ENCODE measurements at regions not wholly inside any gene's neighbourhood (a gene's known extent, or its start where the extent isn't known, plus 50 kb on each side); places are given as distances from the start of the nearest gene placed in this dataset.

DNA sequence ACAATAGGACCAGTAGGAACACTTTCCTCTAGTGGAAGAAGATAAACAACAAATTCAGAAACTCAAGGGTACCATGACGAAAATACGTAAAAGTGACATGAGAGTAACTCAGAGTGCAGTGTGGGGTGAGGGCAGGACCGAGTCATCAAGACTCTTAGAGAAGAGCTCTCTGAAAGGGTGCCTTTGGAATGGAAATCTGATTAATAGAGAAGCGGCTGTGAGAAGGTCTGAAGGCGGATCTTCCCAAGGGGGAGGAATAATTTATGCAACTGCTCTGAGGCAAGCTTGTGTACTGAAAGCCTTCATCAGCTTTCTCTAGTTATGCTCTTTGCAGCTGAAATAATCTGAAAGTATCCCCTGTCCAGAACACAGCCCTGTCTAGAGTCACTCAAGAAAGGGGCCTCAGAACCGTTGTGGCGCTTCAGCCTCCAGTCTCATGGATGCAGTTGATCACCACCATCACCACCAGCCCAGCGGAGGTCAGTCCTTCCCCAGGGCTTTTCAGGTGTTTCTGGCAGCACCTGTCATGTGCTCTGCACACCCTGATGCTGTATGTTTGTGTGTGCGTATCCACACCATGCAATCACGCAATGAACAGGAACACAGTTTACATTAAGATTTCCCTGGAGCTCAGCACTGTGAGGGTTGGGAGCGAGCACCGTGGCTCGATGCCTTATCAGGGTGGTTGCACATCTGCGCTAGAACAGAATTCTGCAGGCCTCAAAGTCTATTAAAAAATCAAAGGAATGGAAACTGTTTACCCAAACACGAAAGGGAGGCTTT, 396.5 kb downstream of the SMOC2 start:
- TF ChIP-seq, protein P1, sequence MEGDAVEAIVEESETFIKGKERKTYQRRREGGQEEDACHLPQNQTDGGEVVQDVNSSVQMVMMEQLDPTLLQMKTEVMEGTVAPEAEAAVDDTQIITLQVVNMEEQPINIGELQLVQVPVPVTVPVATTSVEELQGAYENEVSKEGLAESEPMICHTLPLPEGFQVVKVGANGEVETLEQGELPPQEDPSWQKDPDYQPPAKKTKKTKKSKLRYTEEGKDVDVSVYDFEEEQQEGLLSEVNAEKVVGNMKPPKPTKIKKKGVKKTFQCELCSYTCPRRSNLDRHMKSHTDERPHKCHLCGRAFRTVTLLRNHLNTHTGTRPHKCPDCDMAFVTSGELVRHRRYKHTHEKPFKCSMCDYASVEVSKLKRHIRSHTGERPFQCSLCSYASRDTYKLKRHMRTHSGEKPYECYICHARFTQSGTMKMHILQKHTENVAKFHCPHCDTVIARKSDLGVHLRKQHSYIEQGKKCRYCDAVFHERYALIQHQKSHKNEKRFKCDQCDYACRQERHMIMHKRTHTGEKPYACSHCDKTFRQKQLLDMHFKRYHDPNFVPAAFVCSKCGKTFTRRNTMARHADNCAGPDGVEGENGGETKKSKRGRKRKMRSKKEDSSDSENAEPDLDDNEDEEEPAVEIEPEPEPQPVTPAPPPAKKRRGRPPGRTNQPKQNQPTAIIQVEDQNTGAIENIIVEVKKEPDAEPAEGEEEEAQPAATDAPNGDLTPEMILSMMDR (IDR thresholded peaks at IDR 0.05), result no peak
- no peak for TF ChIP-seq POLR2A (IDR thresholded peaks at IDR 0.05)

Data from tibial nerve (tissue), 3 donors.